ENCODE measurements at regions not wholly inside any gene's neighbourhood (a gene's known extent, or its start where the extent isn't known, plus 50 kb on each side); places are given as distances from the start of the nearest gene placed in this dataset.
"Not testable (repeated sequence)": the region's sequence is repeated elsewhere in the genome, so short reads cannot be mapped to it uniquely, and the experiment has no call there.

- no peak overlapping the region for H3K4me3 Mint-ChIP-seq (ENCODE audit: low read depth)
Observed at GRCh38 chr3:89912031-89912430, 804.6 kb downstream of the EPHA3 start.

DNA sequence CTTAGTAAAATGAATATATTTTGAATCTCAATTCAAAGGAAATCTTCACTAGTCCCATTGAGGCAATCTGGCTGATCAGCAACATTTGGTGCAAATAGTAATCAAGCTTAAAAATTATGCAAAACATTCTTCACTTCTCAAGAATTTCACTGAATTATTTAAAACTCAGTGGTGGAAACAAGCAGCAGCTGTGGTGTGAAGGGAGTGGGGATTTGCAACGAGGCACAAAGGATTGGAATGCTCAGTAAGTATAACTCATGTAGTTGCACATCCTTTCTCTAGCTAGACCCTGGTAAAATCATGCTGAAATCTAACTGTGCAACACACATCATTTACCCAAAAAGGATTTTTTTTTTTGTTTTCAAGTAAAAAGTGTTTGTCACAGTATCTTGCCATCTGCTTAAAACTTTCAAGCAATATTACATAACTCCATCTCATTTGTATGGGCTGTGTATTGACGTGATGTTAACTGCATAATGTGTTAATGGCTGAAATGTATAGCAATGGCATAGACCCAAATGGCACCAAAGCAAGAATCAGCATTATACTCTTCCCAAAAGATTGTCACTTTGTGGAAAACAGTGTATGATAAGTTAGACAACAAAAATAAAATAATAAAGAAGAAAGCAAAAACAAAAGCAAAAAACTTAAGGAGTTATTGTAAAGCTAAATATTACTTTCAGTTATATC, 816.6 kb downstream of the EPHA3 start:
- Mint-ChIP-seq H3K27me3 (ENCODE audit: low read depth) (no peaks in the 10 kb centered on the region), H3K4me3 (ENCODE audit: low read depth) (no peak overlapping the region), H3K9me3 (peaks cover 26% of the 10 kb centered on the region), H3K27ac (no peak overlapping the region), H3K36me3 (ENCODE audit: low read depth) (no peaks in the 10 kb centered on the region), H3K4me1 (ENCODE audit: low read depth) (no peaks in the 10 kb centered on the region)
- intact Hi-C loops (cut with micrococcal nuclease) = no loop called here
- DNase-seq (ENCODE audit: low spot score) = no peak

More at GRCh38 chr3:89912031-89912430, 804.6 kb downstream of the EPHA3 start:
- H3K27ac Mint-ChIP-seq = no peak overlapping the region
- no peaks in the 10 kb centered on the region for H3K4me1 Mint-ChIP-seq (ENCODE audit: low read depth)
- peaks cover 28% of the 10 kb centered on the region for H3K9me3 Mint-ChIP-seq
- H3K36me3 Mint-ChIP-seq (ENCODE audit: low read depth) = no peaks in the 10 kb centered on the region
- no peak for DNase-seq (ENCODE audit: low spot score)
- H3K27me3 Mint-ChIP-seq (ENCODE audit: low read depth) = no peaks in the 10 kb centered on the region
- intact Hi-C loops (cut with micrococcal nuclease) = no loop called here

- Mint-ChIP-seq H3K4me3 (ENCODE audit: low read depth) (no peak overlapping the region), H3K27ac (no peak overlapping the region), H3K27me3 (ENCODE audit: low read depth) (no peaks in the 10 kb centered on the region), H3K9me3 (peaks cover 24% of the 10 kb centered on the region), H3K4me1 (ENCODE audit: low read depth) (no peaks in the 10 kb centered on the region), H3K36me3 (ENCODE audit: low read depth) (no peaks in the 10 kb centered on the region)
- intact Hi-C loops (cut with micrococcal nuclease) = no loop called here
- DNase-seq (ENCODE audit: low spot score) = no peak
Observed at GRCh38 chr3:89925976-89926375, 818.6 kb downstream of the EPHA3 start.

- Mint-ChIP-seq H3K4me3 (ENCODE audit: low read depth) (no peak overlapping the region), H3K4me1 (ENCODE audit: low read depth) (no peaks in the 10 kb centered on the region), H3K27me3 (ENCODE audit: low read depth) (no peaks in the 10 kb centered on the region), H3K27ac (no peak overlapping the region), H3K36me3 (ENCODE audit: low read depth) (no peaks in the 10 kb centered on the region), H3K9me3 (peaks cover 18% of the 10 kb centered on the region)
- intact Hi-C loops (cut with micrococcal nuclease) = no loop called here
- DNase-seq (ENCODE audit: low spot score) = no peak
Observed at GRCh38 chr3:89932882-89933281, 825.5 kb downstream of the EPHA3 start.

DNA sequence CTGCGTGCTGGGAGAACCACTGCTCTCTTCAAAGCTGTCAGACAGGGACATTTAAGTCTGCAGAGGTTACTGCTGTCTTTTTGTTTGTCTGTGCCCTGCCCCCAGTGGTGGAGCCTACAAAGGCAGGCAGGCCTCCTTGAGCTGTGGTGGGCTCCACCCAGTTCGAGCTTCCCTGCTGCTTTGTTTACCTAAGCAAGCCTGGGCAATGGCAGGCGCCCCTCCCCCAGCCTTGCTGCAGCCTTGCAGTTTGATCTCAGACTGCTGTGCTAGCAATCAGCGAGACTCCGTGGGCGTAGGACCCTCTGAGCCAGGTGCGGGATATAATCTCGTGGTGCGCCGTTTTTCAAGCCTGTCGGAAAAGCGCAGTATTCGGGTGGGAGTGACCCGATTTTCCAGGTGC, 837.0 kb downstream of the EPHA3 start:
- H3K27ac Mint-ChIP-seq; H3K27me3 Mint-ChIP-seq (ENCODE audit: low read depth); DNase-seq (ENCODE audit: low spot score); H3K36me3 Mint-ChIP-seq (ENCODE audit: low read depth); H3K4me1 Mint-ChIP-seq (ENCODE audit: low read depth); H3K4me3 Mint-ChIP-seq (ENCODE audit: low read depth); intact Hi-C loops (cut with micrococcal nuclease): not testable (repeated sequence)
- H3K9me3 Mint-ChIP-seq = peaks cover 19% of the 10 kb centered on the region

GRCh38 chr3:89946884-89947283, 839.5 kb downstream of the EPHA3 start:
- intact Hi-C loops (cut with micrococcal nuclease) = no loop called here
- H3K4me1 Mint-ChIP-seq (ENCODE audit: low read depth) = no peaks in the 10 kb centered on the region
- H3K27me3 Mint-ChIP-seq (ENCODE audit: low read depth) = no peaks in the 10 kb centered on the region
- no peak for DNase-seq (ENCODE audit: low spot score)
- H3K36me3 Mint-ChIP-seq (ENCODE audit: low read depth) = no peaks in the 10 kb centered on the region
- H3K27ac Mint-ChIP-seq = no peak overlapping the region
- H3K4me3 Mint-ChIP-seq (ENCODE audit: low read depth) = no peak overlapping the region
- peaks cover 19% of the 10 kb centered on the region for H3K9me3 Mint-ChIP-seq

- Mint-ChIP-seq H3K4me1 (ENCODE audit: low read depth) (no peaks in the 10 kb centered on the region), H3K4me3 (ENCODE audit: low read depth) (no peak overlapping the region), H3K27me3 (ENCODE audit: low read depth) (no peaks in the 10 kb centered on the region), H3K36me3 (ENCODE audit: low read depth) (no peaks in the 10 kb centered on the region), H3K27ac (no peak overlapping the region), H3K9me3 (peaks cover 16% of the 10 kb centered on the region)
- no peak for DNase-seq (ENCODE audit: low spot score)
- intact Hi-C loops (cut with micrococcal nuclease) = no loop called here
Observed at GRCh38 chr3:89947337-89947954, 840.0 kb downstream of the EPHA3 start.

DNA sequence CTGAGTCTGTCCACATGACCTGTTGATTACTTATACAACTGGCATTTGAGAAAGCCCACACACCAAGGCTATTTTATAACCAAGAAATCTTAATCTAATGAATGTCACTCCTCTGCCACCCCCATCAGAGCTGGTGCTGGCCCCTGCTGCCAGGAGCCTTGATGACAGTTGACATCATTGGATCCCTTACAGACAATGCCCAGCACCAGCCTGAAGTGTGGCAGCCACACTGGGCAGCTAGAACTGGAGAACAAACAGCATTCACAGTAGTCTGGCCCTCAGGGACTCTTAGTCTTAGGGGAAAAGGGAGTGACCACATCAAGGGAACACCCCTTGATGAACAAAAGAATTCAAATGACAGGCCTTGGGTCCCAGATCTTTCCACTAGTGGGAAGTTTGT, 840.6 kb downstream of the EPHA3 start:
- no peaks in the 10 kb centered on the region for H3K4me1 Mint-ChIP-seq (ENCODE audit: low read depth)
- H3K36me3 Mint-ChIP-seq (ENCODE audit: low read depth) = no peaks in the 10 kb centered on the region
- no peak for DNase-seq (ENCODE audit: low spot score)
- H3K9me3 Mint-ChIP-seq = peaks cover 16% of the 10 kb centered on the region
- H3K27ac Mint-ChIP-seq = no peak overlapping the region
- H3K27me3 Mint-ChIP-seq (ENCODE audit: low read depth) = no peaks in the 10 kb centered on the region
- intact Hi-C loops (cut with micrococcal nuclease) = no loop called here
- no peak overlapping the region for H3K4me3 Mint-ChIP-seq (ENCODE audit: low read depth)

DNA sequence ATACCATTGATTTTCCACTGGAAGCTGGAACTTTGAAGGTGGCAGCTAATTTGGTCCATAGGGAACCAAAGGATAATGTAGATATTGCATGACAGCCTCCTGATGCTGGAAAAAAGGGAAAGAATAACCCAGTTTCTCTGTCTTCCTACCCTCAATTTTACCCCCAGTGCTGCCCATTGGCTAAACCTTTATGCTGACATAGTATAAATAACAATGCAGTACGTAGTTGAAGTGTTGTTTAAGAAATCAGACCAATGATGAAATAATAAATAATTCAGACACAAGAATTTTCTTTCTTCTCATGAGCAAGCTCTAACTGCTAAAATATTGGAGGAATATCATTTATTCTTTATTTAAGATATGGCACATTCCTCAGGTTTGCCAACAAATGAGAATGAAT, 843.4 kb downstream of the EPHA3 start:
- no peaks in the 10 kb centered on the region for H3K4me1 Mint-ChIP-seq (ENCODE audit: low read depth)
- intact Hi-C loops (cut with micrococcal nuclease) = no loop called here
- no peak overlapping the region for H3K27ac Mint-ChIP-seq
- H3K36me3 Mint-ChIP-seq (ENCODE audit: low read depth) = no peaks in the 10 kb centered on the region
- H3K4me3 Mint-ChIP-seq (ENCODE audit: low read depth) = no peak overlapping the region
- H3K9me3 Mint-ChIP-seq = peaks cover 31% of the 10 kb centered on the region
- no peaks in the 10 kb centered on the region for H3K27me3 Mint-ChIP-seq (ENCODE audit: low read depth)
- no peak for DNase-seq (ENCODE audit: low spot score)

DNA sequence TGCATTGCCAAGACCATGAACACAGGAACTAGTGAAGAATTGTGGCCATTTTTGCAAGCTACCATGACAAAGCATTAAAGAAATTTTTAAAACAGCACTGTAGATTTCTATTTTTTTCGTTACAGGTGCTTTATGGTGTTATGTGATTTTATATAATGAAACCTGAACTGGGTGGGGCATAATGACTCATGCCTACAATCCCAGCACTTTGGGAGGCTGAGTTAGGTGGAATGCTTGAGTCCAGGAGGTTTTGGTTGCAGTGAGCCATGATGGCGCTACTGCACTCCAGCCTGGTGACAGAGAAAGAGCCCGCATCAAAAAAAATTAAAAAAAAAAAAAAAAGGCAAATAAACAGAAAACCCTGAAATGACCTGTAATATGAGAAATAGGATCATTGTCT, 846.7 kb downstream of the EPHA3 start:
- Mint-ChIP-seq H3K9me3 (peaks cover 34% of the 10 kb centered on the region), H3K4me3 (ENCODE audit: low read depth) (no peak overlapping the region), H3K27ac (no peak overlapping the region), H3K4me1 (ENCODE audit: low read depth) (no peaks in the 10 kb centered on the region), H3K36me3 (ENCODE audit: low read depth) (no peaks in the 10 kb centered on the region), H3K27me3 (ENCODE audit: low read depth) (no peaks in the 10 kb centered on the region)
- intact Hi-C loops (cut with micrococcal nuclease) = no loop called here
- DNase-seq (ENCODE audit: low spot score) = no peak

DNA sequence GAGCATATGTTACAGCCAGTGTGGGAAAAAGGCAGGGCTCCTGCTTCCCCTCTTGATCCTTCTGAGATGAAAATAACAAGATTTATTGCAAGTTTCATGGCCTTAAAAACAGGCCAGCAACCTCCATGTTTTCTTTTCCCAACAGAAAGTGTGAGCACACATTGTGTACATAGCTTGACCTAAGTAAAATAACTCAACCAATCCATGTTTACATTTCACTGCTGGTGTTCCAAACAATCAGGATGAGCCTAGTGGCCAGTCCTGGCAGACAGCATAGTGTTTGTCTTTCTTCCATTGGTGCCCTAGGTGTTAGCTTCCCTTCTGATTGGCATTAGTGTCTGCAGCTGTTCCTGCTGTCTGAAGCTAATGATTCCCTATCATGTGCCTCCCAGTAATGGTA, 847.7 kb downstream of the EPHA3 start:
- intact Hi-C loops (cut with micrococcal nuclease) = no loop called here
- Mint-ChIP-seq H3K4me3 (ENCODE audit: low read depth) (no peak overlapping the region), H3K27me3 (ENCODE audit: low read depth) (no peaks in the 10 kb centered on the region)

DNA sequence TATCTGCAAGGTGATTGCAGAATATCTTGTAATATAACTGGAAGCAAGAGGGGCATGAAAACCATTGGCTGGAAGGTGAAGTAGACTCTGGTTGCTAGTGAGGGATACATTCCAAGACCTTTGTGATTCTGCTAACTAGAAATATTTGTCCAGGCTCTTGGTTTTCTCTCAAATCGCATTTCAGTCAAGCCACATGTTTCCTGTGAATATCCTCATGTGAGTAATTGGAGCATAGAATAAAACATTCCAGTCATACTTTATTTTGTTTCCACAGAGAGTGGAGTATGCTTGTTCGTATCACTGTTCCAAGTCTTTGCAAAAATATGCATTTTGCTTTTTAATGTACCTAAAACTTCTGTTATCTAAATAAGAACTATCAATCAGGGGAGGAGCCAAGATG, 850.0 kb downstream of the EPHA3 start:
- DNase-seq (ENCODE audit: low spot score) = no peak
- no peaks in the 10 kb centered on the region for H3K36me3 Mint-ChIP-seq (ENCODE audit: low read depth)
- H3K4me3 Mint-ChIP-seq (ENCODE audit: low read depth) = no peak overlapping the region
- intact Hi-C loops (cut with micrococcal nuclease) = no loop called here
- no peak overlapping the region for H3K27ac Mint-ChIP-seq
- peaks cover 30% of the 10 kb centered on the region for H3K9me3 Mint-ChIP-seq
- H3K4me1 Mint-ChIP-seq (ENCODE audit: low read depth) = no peaks in the 10 kb centered on the region
- H3K27me3 Mint-ChIP-seq (ENCODE audit: low read depth) = no peaks in the 10 kb centered on the region

More for the DNA sequence above, 847.7 kb downstream of the EPHA3 start:
- peaks cover 34% of the 10 kb centered on the region for H3K9me3 Mint-ChIP-seq
- H3K27ac Mint-ChIP-seq = no peak overlapping the region
- no peak for DNase-seq (ENCODE audit: low spot score)
- H3K36me3 Mint-ChIP-seq (ENCODE audit: low read depth) = no peaks in the 10 kb centered on the region
- no peaks in the 10 kb centered on the region for H3K4me1 Mint-ChIP-seq (ENCODE audit: low read depth)

- intact Hi-C loops (cut with micrococcal nuclease) = not testable (repeated sequence)
Observed at GRCh38 chr3:89958163-89958562, 850.7 kb downstream of the EPHA3 start.

More at GRCh38 chr3:89958163-89958562, 850.7 kb downstream of the EPHA3 start:
- not testable (repeated sequence) for H3K36me3 Mint-ChIP-seq (ENCODE audit: low read depth); H3K27me3 Mint-ChIP-seq (ENCODE audit: low read depth); DNase-seq (ENCODE audit: low spot score); H3K4me1 Mint-ChIP-seq (ENCODE audit: low read depth); H3K27ac Mint-ChIP-seq; H3K4me3 Mint-ChIP-seq (ENCODE audit: low read depth)
- H3K9me3 Mint-ChIP-seq = peaks cover 30% of the 10 kb centered on the region
